ENCODE measurements at regions not wholly inside any gene's neighbourhood (a gene's known extent, or its start where the extent isn't known, plus 50 kb on each side); places are given as distances from the start of the nearest gene placed in this dataset.

DNA sequence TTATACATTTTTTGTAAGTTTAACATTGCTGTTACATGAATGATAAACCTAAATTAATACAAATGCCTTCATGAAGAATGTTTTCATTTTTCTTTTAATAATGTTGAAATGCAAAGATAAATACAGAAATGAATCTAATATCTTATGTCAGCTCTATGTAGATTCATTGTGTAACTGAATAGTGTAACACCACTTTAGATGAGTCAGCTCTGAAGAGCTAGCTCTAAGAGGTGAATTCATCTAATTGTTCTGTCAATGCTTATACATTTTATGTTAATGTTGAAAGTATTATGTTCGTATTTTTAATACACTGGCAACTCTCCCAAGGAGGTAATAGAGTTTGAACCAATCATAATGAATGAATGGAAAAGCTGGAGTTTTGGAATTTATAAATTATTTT, 146.9 kb upstream of the FMR1 start:
- TF ChIP-seq, protein P1, sequence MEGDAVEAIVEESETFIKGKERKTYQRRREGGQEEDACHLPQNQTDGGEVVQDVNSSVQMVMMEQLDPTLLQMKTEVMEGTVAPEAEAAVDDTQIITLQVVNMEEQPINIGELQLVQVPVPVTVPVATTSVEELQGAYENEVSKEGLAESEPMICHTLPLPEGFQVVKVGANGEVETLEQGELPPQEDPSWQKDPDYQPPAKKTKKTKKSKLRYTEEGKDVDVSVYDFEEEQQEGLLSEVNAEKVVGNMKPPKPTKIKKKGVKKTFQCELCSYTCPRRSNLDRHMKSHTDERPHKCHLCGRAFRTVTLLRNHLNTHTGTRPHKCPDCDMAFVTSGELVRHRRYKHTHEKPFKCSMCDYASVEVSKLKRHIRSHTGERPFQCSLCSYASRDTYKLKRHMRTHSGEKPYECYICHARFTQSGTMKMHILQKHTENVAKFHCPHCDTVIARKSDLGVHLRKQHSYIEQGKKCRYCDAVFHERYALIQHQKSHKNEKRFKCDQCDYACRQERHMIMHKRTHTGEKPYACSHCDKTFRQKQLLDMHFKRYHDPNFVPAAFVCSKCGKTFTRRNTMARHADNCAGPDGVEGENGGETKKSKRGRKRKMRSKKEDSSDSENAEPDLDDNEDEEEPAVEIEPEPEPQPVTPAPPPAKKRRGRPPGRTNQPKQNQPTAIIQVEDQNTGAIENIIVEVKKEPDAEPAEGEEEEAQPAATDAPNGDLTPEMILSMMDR (conservative IDR thresholded peaks at IDR 0.05), result no peak
- no peak for TF ChIP-seq EZH2 (IDR thresholded peaks at IDR 0.05; ENCODE audit: low read depth)
